ENCODE measurements at regions not wholly inside any gene's neighbourhood (a gene's known extent, or its start where the extent isn't known, plus 50 kb on each side); places are given as distances from the start of the nearest gene placed in this dataset.

DNA sequence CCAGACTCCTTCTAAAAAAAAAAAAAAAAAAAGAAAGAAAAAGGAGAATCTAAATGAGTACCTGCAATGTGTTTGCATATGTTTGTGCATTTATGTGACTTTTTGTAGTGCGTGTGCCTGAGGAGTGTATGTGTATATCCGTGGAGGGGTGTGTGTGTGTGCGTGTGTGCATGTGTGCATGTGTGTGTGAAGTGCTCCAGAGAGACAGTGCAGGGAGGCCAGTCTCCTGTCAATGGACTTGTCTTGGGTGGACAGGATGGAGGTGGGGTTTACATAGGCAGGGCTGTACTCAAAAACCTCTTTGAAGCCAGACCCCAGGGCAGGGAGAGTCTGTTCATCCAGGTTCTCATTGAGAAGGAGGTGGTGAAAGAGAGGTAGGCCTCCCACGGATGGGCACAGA is 87.1 kb upstream of the MVB12B start:
- TF ChIP-seq, protein P1, sequence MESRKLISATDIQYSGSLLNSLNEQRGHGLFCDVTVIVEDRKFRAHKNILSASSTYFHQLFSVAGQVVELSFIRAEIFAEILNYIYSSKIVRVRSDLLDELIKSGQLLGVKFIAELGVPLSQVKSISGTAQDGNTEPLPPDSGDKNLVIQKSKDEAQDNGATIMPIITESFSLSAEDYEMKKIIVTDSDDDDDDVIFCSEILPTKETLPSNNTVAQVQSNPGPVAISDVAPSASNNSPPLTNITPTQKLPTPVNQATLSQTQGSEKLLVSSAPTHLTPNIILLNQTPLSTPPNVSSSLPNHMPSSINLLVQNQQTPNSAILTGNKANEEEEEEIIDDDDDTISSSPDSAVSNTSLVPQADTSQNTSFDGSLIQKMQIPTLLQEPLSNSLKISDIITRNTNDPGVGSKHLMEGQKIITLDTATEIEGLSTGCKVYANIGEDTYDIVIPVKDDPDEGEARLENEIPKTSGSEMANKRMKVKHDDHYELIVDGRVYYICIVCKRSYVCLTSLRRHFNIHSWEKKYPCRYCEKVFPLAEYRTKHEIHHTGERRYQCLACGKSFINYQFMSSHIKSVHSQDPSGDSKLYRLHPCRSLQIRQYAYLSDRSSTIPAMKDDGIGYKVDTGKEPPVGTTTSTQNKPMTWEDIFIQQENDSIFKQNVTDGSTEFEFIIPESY (IDR thresholded peaks at IDR 0.05): no peak
- no peak for TF ChIP-seq EZH2 (IDR thresholded peaks at IDR 0.05; ENCODE audit: borderline replicate concordance, control insufficient read depth, low read depth, low read length)
- no peak for TF ChIP-seq TCF12 (IDR thresholded peaks at IDR 0.05; ENCODE audit: low read depth, low read length)
- TF ChIP-seq, protein P2, sequence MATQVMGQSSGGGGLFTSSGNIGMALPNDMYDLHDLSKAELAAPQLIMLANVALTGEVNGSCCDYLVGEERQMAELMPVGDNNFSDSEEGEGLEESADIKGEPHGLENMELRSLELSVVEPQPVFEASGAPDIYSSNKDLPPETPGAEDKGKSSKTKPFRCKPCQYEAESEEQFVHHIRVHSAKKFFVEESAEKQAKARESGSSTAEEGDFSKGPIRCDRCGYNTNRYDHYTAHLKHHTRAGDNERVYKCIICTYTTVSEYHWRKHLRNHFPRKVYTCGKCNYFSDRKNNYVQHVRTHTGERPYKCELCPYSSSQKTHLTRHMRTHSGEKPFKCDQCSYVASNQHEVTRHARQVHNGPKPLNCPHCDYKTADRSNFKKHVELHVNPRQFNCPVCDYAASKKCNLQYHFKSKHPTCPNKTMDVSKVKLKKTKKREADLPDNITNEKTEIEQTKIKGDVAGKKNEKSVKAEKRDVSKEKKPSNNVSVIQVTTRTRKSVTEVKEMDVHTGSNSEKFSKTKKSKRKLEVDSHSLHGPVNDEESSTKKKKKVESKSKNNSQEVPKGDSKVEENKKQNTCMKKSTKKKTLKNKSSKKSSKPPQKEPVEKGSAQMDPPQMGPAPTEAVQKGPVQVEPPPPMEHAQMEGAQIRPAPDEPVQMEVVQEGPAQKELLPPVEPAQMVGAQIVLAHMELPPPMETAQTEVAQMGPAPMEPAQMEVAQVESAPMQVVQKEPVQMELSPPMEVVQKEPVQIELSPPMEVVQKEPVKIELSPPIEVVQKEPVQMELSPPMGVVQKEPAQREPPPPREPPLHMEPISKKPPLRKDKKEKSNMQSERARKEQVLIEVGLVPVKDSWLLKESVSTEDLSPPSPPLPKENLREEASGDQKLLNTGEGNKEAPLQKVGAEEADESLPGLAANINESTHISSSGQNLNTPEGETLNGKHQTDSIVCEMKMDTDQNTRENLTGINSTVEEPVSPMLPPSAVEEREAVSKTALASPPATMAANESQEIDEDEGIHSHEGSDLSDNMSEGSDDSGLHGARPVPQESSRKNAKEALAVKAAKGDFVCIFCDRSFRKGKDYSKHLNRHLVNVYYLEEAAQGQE (IDR thresholded peaks at IDR 0.05; ENCODE audit: low read depth, low read length): no peak

All from GM12878 (cell line).